ENCODE measurements at regions not wholly inside any gene's neighbourhood (a gene's known extent, or its start where the extent isn't known, plus 50 kb on each side); places are given as distances from the start of the nearest gene placed in this dataset.

DNA sequence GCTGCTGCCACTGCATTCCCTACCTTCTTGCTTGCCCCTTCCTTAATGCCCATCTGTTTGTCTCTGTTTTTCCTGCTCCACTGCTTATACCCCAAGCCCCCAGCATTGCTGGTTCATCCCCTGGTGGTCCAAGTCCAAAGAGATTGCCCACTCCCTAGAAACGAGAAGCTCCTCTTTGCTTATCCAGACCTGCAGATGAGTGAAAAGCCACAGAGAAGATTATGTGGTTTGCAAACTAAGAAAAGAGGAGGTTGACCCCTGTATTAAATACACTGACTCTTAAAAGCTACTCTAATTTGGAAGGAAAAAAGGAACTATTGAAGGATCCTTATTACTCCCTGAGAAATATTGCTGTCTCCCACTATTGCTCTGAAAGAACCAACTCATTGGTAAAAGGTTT, 146.8 kb upstream of the RAB4A start:
- H3K27me3 ChIP-seq, result no peaks in the 10 kb centered on the region
- no peak overlapping the region for H3K27ac ChIP-seq
- H3K36me3 ChIP-seq, result no peaks in the 10 kb centered on the region
- intact Hi-C loops (cut with DNase I), result no loop called here
- no peak overlapping the region for H3K4me3 ChIP-seq (replicated peaks in 1 of 3)
- WGBS, 2 donors, result 88 to 96% methylated on average over 1 of the region's 1 CpG
- DNase-seq, result no peak
- H3K9me3 ChIP-seq, result no peaks in the 10 kb centered on the region
- peaks cover 12 to 22% of the 10 kb centered on the region in 2 donors for H3K4me1 ChIP-seq
- TF ChIP-seq, protein P1, sequence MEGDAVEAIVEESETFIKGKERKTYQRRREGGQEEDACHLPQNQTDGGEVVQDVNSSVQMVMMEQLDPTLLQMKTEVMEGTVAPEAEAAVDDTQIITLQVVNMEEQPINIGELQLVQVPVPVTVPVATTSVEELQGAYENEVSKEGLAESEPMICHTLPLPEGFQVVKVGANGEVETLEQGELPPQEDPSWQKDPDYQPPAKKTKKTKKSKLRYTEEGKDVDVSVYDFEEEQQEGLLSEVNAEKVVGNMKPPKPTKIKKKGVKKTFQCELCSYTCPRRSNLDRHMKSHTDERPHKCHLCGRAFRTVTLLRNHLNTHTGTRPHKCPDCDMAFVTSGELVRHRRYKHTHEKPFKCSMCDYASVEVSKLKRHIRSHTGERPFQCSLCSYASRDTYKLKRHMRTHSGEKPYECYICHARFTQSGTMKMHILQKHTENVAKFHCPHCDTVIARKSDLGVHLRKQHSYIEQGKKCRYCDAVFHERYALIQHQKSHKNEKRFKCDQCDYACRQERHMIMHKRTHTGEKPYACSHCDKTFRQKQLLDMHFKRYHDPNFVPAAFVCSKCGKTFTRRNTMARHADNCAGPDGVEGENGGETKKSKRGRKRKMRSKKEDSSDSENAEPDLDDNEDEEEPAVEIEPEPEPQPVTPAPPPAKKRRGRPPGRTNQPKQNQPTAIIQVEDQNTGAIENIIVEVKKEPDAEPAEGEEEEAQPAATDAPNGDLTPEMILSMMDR (IDR thresholded peaks at IDR 0.05), result no peak
- no peak for TF ChIP-seq POLR2A (IDR thresholded peaks at IDR 0.05)

GRCh38 chr1:229124520-229125124, 146.3 kb upstream of the RAB4A start:
- DNase-seq, result no peak
- H3K4me3 ChIP-seq (replicated peaks in 1 of 3), result no peak overlapping the region
- no peak overlapping the region for H3K27ac ChIP-seq
- no peaks in the 10 kb centered on the region for H3K27me3 ChIP-seq
- WGBS, 2 donors, result 64 to 91% methylated on average over 9 to 11 of the region's 11 CpGs
- peaks cover 10 to 19% of the 10 kb centered on the region in 2 donors for H3K4me1 ChIP-seq
- TF ChIP-seq, protein P1 (IDR thresholded peaks at IDR 0.05), result no peak
- TF ChIP-seq POLR2A (IDR thresholded peaks at IDR 0.05), result no peak
- intact Hi-C loops (cut with DNase I), result no loop called here
- H3K36me3 ChIP-seq, result no peaks in the 10 kb centered on the region
- no peaks in the 10 kb centered on the region for H3K9me3 ChIP-seq

DNA sequence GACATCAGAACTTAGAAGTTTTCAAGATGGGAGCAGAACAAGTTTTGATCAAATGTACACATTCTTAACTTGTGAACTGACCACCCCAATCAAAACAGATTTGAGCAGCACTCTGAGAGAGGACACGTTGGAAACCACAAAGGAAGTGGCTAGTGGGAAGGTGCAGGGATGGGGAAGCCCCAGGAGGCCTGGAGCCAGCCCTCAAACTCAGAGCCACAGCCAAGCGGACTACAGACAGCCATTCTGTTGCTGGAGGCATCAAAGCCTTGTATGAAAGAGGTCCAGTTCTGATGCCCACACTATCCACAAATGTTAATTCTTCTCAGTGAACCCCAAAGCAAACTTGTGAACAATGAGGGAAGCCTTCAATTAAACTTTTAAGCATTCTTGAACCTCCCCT, 143.6 kb upstream of the RAB4A start:
- Histone ChIP-seq H3K27me3 (no peaks in the 10 kb centered on the region), H3K4me1 (peaks cover 0 to 10% of the 10 kb centered on the region in 2 donors), H3K4me3 (replicated peaks in 1 of 3) (no peak overlapping the region), H3K36me3 (no peaks in the 10 kb centered on the region), H3K27ac (no peak overlapping the region), H3K9me3 (no peaks in the 10 kb centered on the region)
- intact Hi-C loops (cut with DNase I), result no loop called here
- no peak for DNase-seq
- 61 to 76% methylated on average over 2 of the region's 2 CpGs for WGBS, 2 donors
- TF ChIP-seq, protein P1 (IDR thresholded peaks at IDR 0.05), result no peak
- no peak for TF ChIP-seq POLR2A (IDR thresholded peaks at IDR 0.05)

GRCh38 chr1:229128066-229128608, 142.8 kb upstream of the RAB4A start:
- intact Hi-C loops (cut with DNase I), result no loop called here
- TF ChIP-seq, protein P1 (IDR thresholded peaks at IDR 0.05), result no peak
- TF ChIP-seq POLR2A (IDR thresholded peaks at IDR 0.05), result no peak
- WGBS, 2 donors, result 81 to 85% methylated on average over 7 of the region's 7 CpGs

DNA sequence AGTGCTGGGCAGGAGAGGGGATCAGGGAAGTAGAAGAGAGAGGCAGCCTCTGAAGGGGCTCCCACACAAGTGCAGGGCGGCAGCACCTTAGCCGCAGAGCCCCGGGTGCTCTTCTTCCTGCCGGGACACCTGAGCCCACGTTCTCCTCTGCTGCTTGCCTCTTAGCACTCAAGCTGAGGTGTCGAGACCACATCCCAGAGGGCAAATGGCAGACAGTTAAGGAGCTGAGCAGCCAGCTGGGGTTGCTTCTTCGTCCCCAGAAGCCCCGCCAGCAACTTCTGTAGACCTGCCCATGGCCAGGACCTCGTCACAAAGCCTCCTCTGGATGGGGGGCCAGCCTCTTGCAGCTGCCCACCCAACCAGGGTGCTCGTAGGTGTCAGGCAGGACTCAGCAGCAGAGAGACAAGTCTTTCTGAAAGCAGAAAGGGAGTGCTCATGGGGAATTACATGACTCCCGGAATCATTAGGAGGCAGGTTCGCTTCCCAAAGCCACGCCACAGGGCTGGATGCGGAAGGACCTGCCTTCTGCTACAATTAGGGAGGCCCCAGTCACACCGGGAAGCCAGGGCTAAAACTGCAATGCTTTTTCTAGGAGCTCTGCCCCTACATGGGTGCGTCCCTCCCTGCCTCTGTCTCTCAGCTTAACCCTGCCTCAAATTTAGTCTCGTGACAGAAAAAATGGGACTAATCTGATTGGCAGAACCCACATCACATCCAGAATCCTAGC, 141.4 kb upstream of the RAB4A start:
- Histone ChIP-seq H3K4me3 (replicated peaks in 1 of 3) (no peak overlapping the region), H3K27ac (no peak overlapping the region), H3K4me1 (peaks cover 0 to 7% of the 10 kb centered on the region in 2 donors), H3K9me3 (no peaks in the 10 kb centered on the region), H3K36me3 (no peaks in the 10 kb centered on the region), H3K27me3 (no peaks in the 10 kb centered on the region)
- DNase-seq, result no peak
- WGBS, 2 donors, result 77 to 88% methylated on average over 14 to 16 of the region's 17 CpGs
- intact Hi-C loops (cut with DNase I), result no loop called here
- TF ChIP-seq POLR2A (IDR thresholded peaks at IDR 0.05), result no peak
- TF ChIP-seq, protein P1 (IDR thresholded peaks at IDR 0.05), result no peak

More at GRCh38 chr1:229128066-229128608, 142.8 kb upstream of the RAB4A start:
- H3K4me1 ChIP-seq, result peaks cover 0 to 10% of the 10 kb centered on the region in 2 donors
- no peaks in the 10 kb centered on the region for H3K36me3 ChIP-seq
- DNase-seq, result no peak
- H3K27me3 ChIP-seq, result no peaks in the 10 kb centered on the region
- no peak overlapping the region for H3K27ac ChIP-seq
- H3K4me3 ChIP-seq (replicated peaks in 1 of 3), result no peak overlapping the region
- no peaks in the 10 kb centered on the region for H3K9me3 ChIP-seq
